A673 (cell line): ENCODE measurements at regions not wholly inside any gene's neighbourhood (a gene's known extent, or its start where the extent isn't known, plus 50 kb on each side); places are given as distances from the start of the nearest gene placed in this dataset.

Experiments
- BruUV-seq: library from RNA; stranded (reverse); fragments of 400-500 nt; replicated peaks from 2 replicates; lab custom pipeline; 2021; lab: Mats Ljungman, UMichigan
- CTCF ChIA-PET: fragments of 300-600 bp; sonication (Branson Sonifier 250); formaldehyde crosslinking; loops from one replicate; lab custom pipeline; 2022; ENCODE audit warnings: antibody characterized with exemption; lab: Charles Lee
- POLR2A ChIA-PET: fragments of 300-600 bp; sonication (Branson Sonifier 250); formaldehyde crosslinking; loops from one replicate; lab custom pipeline; 2022; ENCODE audit warnings: antibody characterized with exemption; ENCODE audit not compliant: low non-redundant PET; lab: Charles Lee
- DNase-seq: peaks from one replicate; pipeline ENCODE4 v3.0.0-alpha.2; 2015; ENCODE audit warnings: low spot score
- H3K27ac ChIP-seq: fragments of 200-600 bp; sonication (generic); 2 replicates; pipeline ENCODE4 v1.5.1; 2016; ENCODE audit warnings: mixed run types, low read depth, mild to moderate bottlenecking, mixed read lengths, antibody characterized with exemption, low read length; ENCODE audit not compliant: poor library complexity, severe bottlenecking
- H3K27me3 ChIP-seq: fragments of 200-600 bp; sonication (generic); replicated peaks from 2 replicates; pipeline ENCODE4 v1.6.1; 2017; ENCODE audit warnings: mixed run types, low read depth, mild to moderate bottlenecking, mixed read lengths, antibody characterized with exemption, low read length; ENCODE audit not compliant: insufficient read depth, poor library complexity
- H3K36me3 ChIP-seq: fragments of 200-600 bp; sonication (generic); 2 replicates; pipeline ENCODE4 v1.6.1; 2016; ENCODE audit warnings: mixed run types, mild to moderate bottlenecking, mixed read lengths, antibody characterized with exemption, low read length; ENCODE audit not compliant: insufficient read depth, poor library complexity, severe bottlenecking
- H3K4me1 ChIP-seq: fragments of 200-600 bp; sonication (generic); 2 replicates; pipeline ENCODE4 v1.6.1; 2017; ENCODE audit warnings: mixed run types, mild to moderate bottlenecking, mixed read lengths, antibody characterized with exemption, low read length; ENCODE audit not compliant: insufficient read depth, poor library complexity, severe bottlenecking
- H3K4me3 ChIP-seq: fragments of 200-600 bp; sonication (generic); 2 replicates; pipeline ENCODE4 v1.5.1; 2016; ENCODE audit warnings: low read depth, mixed run types, mild to moderate bottlenecking, mixed read lengths, low read length; ENCODE audit not compliant: poor library complexity, severe bottlenecking
- H3K9me3 ChIP-seq: fragments of 200-600 bp; sonication (generic); 2 replicates; pipeline ENCODE4 v1.6.1; 2016; ENCODE audit warnings: mixed run types, low read depth, mild to moderate bottlenecking, mixed read lengths, antibody characterized with exemption, low read length; ENCODE audit not compliant: poor library complexity, severe bottlenecking
- EZH2 ChIP-seq: fragments of 200-600 bp; sonication (generic); IDR thresholded peaks from 2 replicates; pipeline ENCODE4 v1.6.1; 2017; ENCODE audit warnings: borderline replicate concordance, low read depth, mild to moderate bottlenecking, mixed read lengths, antibody characterized with exemption, low read length; ENCODE audit not compliant: poor library complexity, severe bottlenecking
- intact Hi-C: fragments of 100-400 bp; cut with micrococcal nuclease; formaldehyde crosslinking; loops from one replicate; pipeline ENCODE4 v1.10.0; 2022; ENCODE audit not compliant: unreplicated experiment
- TF ChIP-seq, protein P1 (sequence below): fragments of 300-800, 200-600 bp; sonication (generic); conservative IDR thresholded peaks from 2 replicates; pipeline ENCODE4 v1.5.1; 2017; ENCODE audit warnings: low read depth, mild to moderate bottlenecking, antibody characterized with exemption, low read length, moderate library complexity, mixed read lengths

DNA sequence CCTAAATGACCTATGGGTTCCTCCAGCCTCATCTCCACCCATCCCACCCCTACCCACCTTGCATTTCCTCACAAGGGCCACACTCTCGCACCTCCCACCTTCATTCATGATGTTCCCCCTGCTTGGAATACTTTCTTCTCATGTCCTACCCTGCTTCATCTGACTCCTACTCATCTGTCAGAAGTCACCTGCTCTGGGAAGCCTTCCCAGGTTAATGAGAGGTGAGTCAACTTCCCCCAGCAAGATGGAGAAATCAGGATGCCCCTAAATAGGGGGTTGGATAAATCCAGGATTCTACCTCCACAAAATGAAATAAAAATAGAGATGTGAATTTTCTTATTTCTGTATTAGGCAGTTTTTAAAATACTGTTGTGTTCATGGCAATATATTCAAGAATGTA lies 51.0 kb upstream of the WSB1 start:
- peaks cover 19% of the 10 kb centered on the region for H3K4me1 ChIP-seq
- intact Hi-C loops: no loop called here
- no peaks in the 10 kb centered on the region for H3K9me3 ChIP-seq
- ChIA-PET POLR2A (no interaction called here), CTCF (no interaction called here)
- H3K36me3 ChIP-seq: no peaks in the 10 kb centered on the region
- H3K27me3 ChIP-seq: no peaks in the 10 kb centered on the region
- TF ChIP-seq EZH2: no peak
- TF ChIP-seq, protein P1, sequence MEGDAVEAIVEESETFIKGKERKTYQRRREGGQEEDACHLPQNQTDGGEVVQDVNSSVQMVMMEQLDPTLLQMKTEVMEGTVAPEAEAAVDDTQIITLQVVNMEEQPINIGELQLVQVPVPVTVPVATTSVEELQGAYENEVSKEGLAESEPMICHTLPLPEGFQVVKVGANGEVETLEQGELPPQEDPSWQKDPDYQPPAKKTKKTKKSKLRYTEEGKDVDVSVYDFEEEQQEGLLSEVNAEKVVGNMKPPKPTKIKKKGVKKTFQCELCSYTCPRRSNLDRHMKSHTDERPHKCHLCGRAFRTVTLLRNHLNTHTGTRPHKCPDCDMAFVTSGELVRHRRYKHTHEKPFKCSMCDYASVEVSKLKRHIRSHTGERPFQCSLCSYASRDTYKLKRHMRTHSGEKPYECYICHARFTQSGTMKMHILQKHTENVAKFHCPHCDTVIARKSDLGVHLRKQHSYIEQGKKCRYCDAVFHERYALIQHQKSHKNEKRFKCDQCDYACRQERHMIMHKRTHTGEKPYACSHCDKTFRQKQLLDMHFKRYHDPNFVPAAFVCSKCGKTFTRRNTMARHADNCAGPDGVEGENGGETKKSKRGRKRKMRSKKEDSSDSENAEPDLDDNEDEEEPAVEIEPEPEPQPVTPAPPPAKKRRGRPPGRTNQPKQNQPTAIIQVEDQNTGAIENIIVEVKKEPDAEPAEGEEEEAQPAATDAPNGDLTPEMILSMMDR: no peak
- BruUV-seq: no TSS peak
- DNase-seq: no peak
- no peak overlapping the region for H3K27ac ChIP-seq
- H3K4me3 ChIP-seq: no peak overlapping the region

DNA sequence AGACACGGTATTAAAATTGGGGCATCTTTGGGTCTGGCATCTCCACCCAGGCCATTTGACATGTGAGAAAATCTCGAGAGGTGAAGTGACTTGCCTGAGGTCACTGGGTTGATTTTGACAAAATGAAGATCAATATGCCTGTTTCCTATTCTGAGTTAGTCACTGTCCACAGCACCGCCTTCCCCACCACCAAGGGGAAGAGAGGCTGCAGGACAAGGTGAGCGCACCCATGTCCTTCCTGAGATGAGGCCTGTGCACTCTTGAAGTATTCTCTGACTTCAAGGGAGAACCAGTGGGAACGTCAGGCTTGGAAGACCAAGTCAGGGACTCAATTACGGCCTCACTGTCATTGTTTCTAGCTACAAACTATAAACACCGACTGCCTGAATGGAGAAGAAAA lies 49.9 kb upstream of the WSB1 start:
- H3K9me3 ChIP-seq: no peaks in the 10 kb centered on the region
- no TSS peak for BruUV-seq
- H3K4me3 ChIP-seq: no peak overlapping the region
- H3K4me1 ChIP-seq: peaks cover 19% of the 10 kb centered on the region
- ChIA-PET CTCF (no interaction called here), POLR2A (no interaction called here)
- peak overlapping the region; percentile 70 for H3K27ac ChIP-seq
- no peak for DNase-seq
- H3K36me3 ChIP-seq: no peaks in the 10 kb centered on the region
- intact Hi-C loops: loop anchor here (2.0 kb wide), 1 partner anchor 51 kb away; the partner anchor contains the start of gene WSB1
- H3K27me3 ChIP-seq: no peaks in the 10 kb centered on the region
- TF ChIP-seq, protein P1: no peak
- no peak for TF ChIP-seq EZH2
